H1 (cell line): ENCODE measurements at regions not wholly inside any gene's neighbourhood (a gene's known extent, or its start where the extent isn't known, plus 50 kb on each side); places are given as distances from the start of the nearest gene placed in this dataset.

Source experiments
- CTCF ChIA-PET: fragments of 300-600 bp; sonication (Branson Sonifier 250); formaldehyde crosslinking; loops from one replicate; lab custom pipeline; 2021; ENCODE audit not compliant: partially characterized antibody; lab: Charles Lee
- POLR2A ChIA-PET: fragments of 300-600 bp; sonication (Branson Sonifier 250); formaldehyde crosslinking; loops from one replicate; lab custom pipeline; 2021; ENCODE audit warnings: inconsistent platforms; ENCODE audit not compliant: partially characterized antibody; lab: Charles Lee
- DNase-seq, 2 experiments: peaks; one replicate each; pipeline versions ENCODE4 v3.0.0 to v3.0.0-alpha.2; 2010 to 2022; ENCODE audit warnings: low spot score in 2 of 2, low read depth in 1 of 2, mixed read lengths in 1 of 2
- FAIRE-seq: peaks from 2 replicates; lab custom pipeline; 2011; peaks lifted over from hg19 to GRCh38; lab: Jason Lieb, UNC
- H2AFZ ChIP-seq: 2 replicates; pipeline ENCODE4 v1.8.1; 2012; ENCODE audit warnings: low read length, inconsistent platforms
- H2AK5ac ChIP-seq: 2 replicates; pipeline ENCODE4 v1.6.1; 2013; ENCODE audit warnings: low read depth, low read length
- H2BK120ac ChIP-seq: replicated peaks from 2 replicates; pipeline ENCODE3; 2013; ENCODE audit warnings: low read depth, low read length, inconsistent platforms
- H2BK12ac ChIP-seq: 2 replicates; pipeline ENCODE4 v1.6.1; 2013; ENCODE audit warnings: low read depth, low read length
- H2BK15ac ChIP-seq: 2 replicates; pipeline ENCODE4 v1.6.1; 2013; ENCODE audit warnings: low read length
- H2BK20ac ChIP-seq: 2 replicates; pipeline ENCODE4 v1.6.1; 2013; ENCODE audit warnings: low read length
- H2BK5ac ChIP-seq: 2 replicates; pipeline ENCODE4 v1.6.1; 2013; ENCODE audit warnings: low read depth, low read length
- H3K14ac ChIP-seq: 2 replicates; pipeline ENCODE4 v1.6.1; 2013; ENCODE audit warnings: inconsistent platforms; ENCODE audit not compliant: insufficient read length
- H3K18ac ChIP-seq: 2 replicates; pipeline ENCODE4 v1.6.1; 2013; ENCODE audit warnings: low read length; ENCODE audit errors: extremely low read depth
- H3K23ac ChIP-seq: 2 replicates; pipeline ENCODE4 v1.6.1; 2013; ENCODE audit warnings: inconsistent platforms; ENCODE audit not compliant: insufficient read length
- H3K23me2 ChIP-seq: 2 replicates; pipeline ENCODE4 v1.6.1; 2013; ENCODE audit warnings: low read depth, low read length
- H3K27ac ChIP-seq: 2 replicates; pipeline ENCODE4 v1.6.1; 2011; ENCODE audit warnings: low read depth, low read length, inconsistent platforms
- H3K27me3 ChIP-seq, 4 experiments: replicated peaks in 1 of 4; 1 replicate in 1 of 4; 2 replicates in 3 of 4; pipeline versions ENCODE4 v1.6.1 to v1.8.1; 2011 to 2013; ENCODE audit warnings: low read length in 3 of 4, mild to moderate bottlenecking in 3 of 4, inconsistent platforms in 2 of 4, mixed read lengths in 2 of 4, moderate library complexity in 1 of 4; ENCODE audit not compliant: control insufficient read depth in 3 of 4, insufficient read depth in 3 of 4; ENCODE audit errors: extremely low read depth in 1 of 4
- H3K36me3 ChIP-seq, 4 experiments: 2 replicates each; pipeline versions ENCODE4 v1.6.1 to v1.8.1; 2011 to 2013; ENCODE audit warnings: mild to moderate bottlenecking in 4 of 4, low read length in 3 of 4, moderate library complexity in 2 of 4, control low read depth in 1 of 4, inconsistent platforms in 1 of 4; ENCODE audit not compliant: insufficient read depth in 4 of 4, control insufficient read depth in 2 of 4
- H3K4ac ChIP-seq: replicated peaks from 2 replicates; pipeline ENCODE3; 2013; ENCODE audit warnings: low read length, low read depth, mixed read lengths, inconsistent platforms; ENCODE audit not compliant: insufficient read length
- H3K4me1 ChIP-seq, 4 experiments: replicated peaks in 1 of 4; 1 replicate in 1 of 4; 2 replicates in 3 of 4; pipeline versions ENCODE4 v1.6.1 to v1.8.1; 2011 to 2013; ENCODE audit warnings: low read length in 3 of 4, inconsistent platforms in 2 of 4, mixed read lengths in 1 of 4; ENCODE audit not compliant: insufficient read depth in 4 of 4, control insufficient read depth in 3 of 4
- H3K4me2 ChIP-seq, 2 experiments: 2 replicates each; pipeline versions ENCODE4 v1.6.1 to v1.8.1; 2011 to 2013; ENCODE audit warnings: low read depth in 2 of 2, low read length in 2 of 2, control low read depth in 1 of 2, inconsistent platforms in 1 of 2, mild to moderate bottlenecking in 1 of 2; ENCODE audit not compliant: insufficient read depth in 1 of 2
- H3K4me3 ChIP-seq, 4 experiments: fragments of 200-600, 300-600 bp in 1 of 4; sonication (generic), shearing (Covaris generic), sonication (Bioruptor Twin) in 1 of 4; 2 replicates each; pipeline versions ENCODE4 v1.5.1 to v1.8.1; 2011 to 2016; ENCODE audit warnings: low read length in 4 of 4, low read depth in 3 of 4, control low read depth in 2 of 4, inconsistent platforms in 2 of 4, mild to moderate bottlenecking in 2 of 4, mixed read lengths in 1 of 4, moderate library complexity in 1 of 4; ENCODE audit not compliant: insufficient read depth in 2 of 4; ENCODE audit errors: extremely low read depth in 1 of 4
- H3K56ac ChIP-seq: replicated peaks from 2 replicates; pipeline ENCODE3; 2013; ENCODE audit warnings: low read depth, mild to moderate bottlenecking, mixed read lengths, low read length, inconsistent platforms; ENCODE audit not compliant: insufficient read length
- H3K79me1 ChIP-seq: 2 replicates; pipeline ENCODE4 v1.6.1; 2013; ENCODE audit warnings: low read depth, low read length, control low read depth
- H3K79me2 ChIP-seq, 2 experiments: 2 replicates each; pipeline versions ENCODE4 v1.6.1 to v1.8.1; 2012 to 2013; ENCODE audit warnings: low read length in 2 of 2, mild to moderate bottlenecking in 2 of 2, inconsistent platforms in 1 of 2; ENCODE audit not compliant: insufficient read depth in 2 of 2, control insufficient read depth in 1 of 2
- H3K9ac ChIP-seq, 4 experiments: replicated peaks in 1 of 4; 1 replicate in 1 of 4; 2 replicates in 3 of 4; pipeline versions ENCODE4 v1.6.1 to v1.8.1; 2011 to 2013; ENCODE audit warnings: low read depth in 3 of 4, low read length in 3 of 4, control low read depth in 2 of 4, mild to moderate bottlenecking in 2 of 4, moderate library complexity in 2 of 4, inconsistent platforms in 1 of 4; ENCODE audit errors: extremely low read depth in 1 of 4
- H3K9me3 ChIP-seq, 2 experiments: 2 replicates each; pipeline versions ENCODE4 v1.6.1 to v1.8.1; 2012 to 2013; ENCODE audit warnings: mild to moderate bottlenecking in 2 of 2, moderate library complexity in 2 of 2, control low read depth in 1 of 2, inconsistent platforms in 1 of 2, low read depth in 1 of 2, low read length in 1 of 2, mixed read lengths in 1 of 2; ENCODE audit not compliant: insufficient read depth in 2 of 2
- H4K20me1 ChIP-seq, 2 experiments: replicated peaks in 1 of 2; 2 replicates each; pipeline versions ENCODE3 to v1.8.1; 2011 to 2013; ENCODE audit warnings: inconsistent platforms in 2 of 2, low read length in 2 of 2, mild to moderate bottlenecking in 1 of 2; ENCODE audit not compliant: insufficient read depth in 2 of 2, control insufficient read depth in 1 of 2
- H4K5ac ChIP-seq: 2 replicates; pipeline ENCODE4 v1.6.1; 2013; ENCODE audit warnings: low read length, low read depth, mixed read lengths, inconsistent platforms; ENCODE audit not compliant: insufficient read length
- H4K8ac ChIP-seq: 2 replicates; pipeline ENCODE4 v1.8.0; 2013; ENCODE audit warnings: mild to moderate bottlenecking, moderate library complexity, low read length, inconsistent platforms; ENCODE audit not compliant: insufficient read depth; ENCODE audit errors: extremely low read depth
- H4K91ac ChIP-seq: replicated peaks from 2 replicates; pipeline ENCODE3; 2013; ENCODE audit warnings: low read length, mixed read lengths, inconsistent platforms; ENCODE audit not compliant: insufficient read length
- ATF2 ChIP-seq: IDR thresholded peaks from 2 replicates; pipeline ENCODE4 v1.6.1; 2012; ENCODE audit warnings: low read length, inconsistent platforms
- ATF3 ChIP-seq: IDR thresholded peaks from 2 replicates; pipeline ENCODE4 v1.6.1; 2011; ENCODE audit warnings: low read depth, mild to moderate bottlenecking, low read length; ENCODE audit not compliant: insufficient read depth
- BCL11A ChIP-seq, 2 experiments: IDR thresholded peaks; one replicate each; pipeline ENCODE4 v1.6.1; 2011; ENCODE audit warnings: low read depth in 2 of 2, low read length in 2 of 2, mild to moderate bottlenecking in 2 of 2
- CHD2 ChIP-seq: IDR thresholded peaks from 2 replicates; pipeline ENCODE4 v1.6.1; 2012; ENCODE audit warnings: low read length, improper control_type of control experiment
- NRF1 ChIP-seq: IDR thresholded peaks from 2 replicates; pipeline ENCODE4 v1.6.1; 2011; ENCODE audit warnings: mild to moderate bottlenecking, low read depth, low read length, improper control_type of control experiment
- SAP30 ChIP-seq: fragments of 300-600 bp; sonication (generic); IDR thresholded peaks from 2 replicates; pipeline ENCODE4 v1.7.1; 2012; ENCODE audit warnings: low read length, moderate library complexity, mild to moderate bottlenecking, inconsistent platforms; ENCODE audit not compliant: insufficient read depth, insufficient replicate concordance
- SP4 ChIP-seq: IDR thresholded peaks from 2 replicates; pipeline ENCODE4 v1.6.1; 2012; ENCODE audit warnings: low read length, inconsistent platforms
- SRF ChIP-seq: IDR thresholded peaks from 2 replicates; pipeline ENCODE4 v1.6.1; 2011; ENCODE audit warnings: mild to moderate bottlenecking, low read depth, low read length, moderate library complexity
- WGBS, 2 experiments: shearing (Covaris generic) in 1 of 2; methylation state at CpG; one replicate each; pipeline versions ENCODE4 v1.1.6 to v1.1.7; 2013 to 2015; ENCODE audit warnings: low lambda C conversion rate in 2 of 2, mixed read lengths in 2 of 2, inconsistent platforms in 1 of 2, low coverage in 1 of 2, missing lambda C conversion rate in 1 of 2; ENCODE audit not compliant: insufficient replicate concordance in 2 of 2, insufficient coverage in 1 of 2, insufficient read length in 1 of 2; ENCODE audit errors: extremely low coverage in 1 of 2, missing lambda C conversion rate in 1 of 2; 5-methylcytosine and 5-hydroxymethylcytosine counted together
- TF ChIP-seq, protein P1 (sequence below): IDR thresholded peaks from 2 replicates; pipeline ENCODE4 v1.6.1; 2012; ENCODE audit warnings: inconsistent platforms
- TF ChIP-seq, protein P2 (sequence below): IDR thresholded peaks from 2 replicates; pipeline ENCODE4 v1.6.1; 2012; ENCODE audit warnings: inconsistent platforms

GRCh38 chr6:49252901-49253300 is 210.2 kb downstream of the MMUT start:
- Histone ChIP-seq H3K27me3 (no peaks in the 10 kb centered on the region), H2BK15ac (no peak overlapping the region), H4K8ac (no peak overlapping the region), H2AFZ (peak overlapping the region; percentile 91; the same call in 1 of the 2 replicates), H3K79me2 (no peaks in the 10 kb centered on the region), H3K23me2 (no peaks in the 10 kb centered on the region), H4K20me1 (no peaks in the 10 kb centered on the region), H2AK5ac (no peak overlapping the region), H3K4me3 (no peak overlapping the region), H3K4me2 (no peak overlapping the region), H3K9me3 (no peaks in the 10 kb centered on the region), H3K36me3 (no peaks in the 10 kb centered on the region), H3K4ac (no peak overlapping the region), H3K23ac (no peak overlapping the region), H2BK120ac (no peak overlapping the region), H3K79me1 (no peaks in the 10 kb centered on the region), H4K91ac (peak overlapping the region; percentile 54), H3K27ac (no peak overlapping the region), H3K9ac (no peak overlapping the region), H4K5ac (no peak overlapping the region), H3K56ac (no peak overlapping the region), H2BK12ac (no peak overlapping the region), H3K14ac (no peak overlapping the region), H2BK20ac (no peak overlapping the region), H3K4me1 (no peaks in the 10 kb centered on the region), H3K18ac (no peak overlapping the region), H2BK5ac (no peak overlapping the region)
- CTCF ChIA-PET: no interaction called here
- TF ChIP-seq ATF3: no peak
- TF ChIP-seq CHD2: no peak
- TF ChIP-seq BCL11A (IDR thresholded peaks at IDR 0.05; ENCODE audit: low read depth in 2 of 2, low read length in 2 of 2): no peak
- TF ChIP-seq, protein P1, sequence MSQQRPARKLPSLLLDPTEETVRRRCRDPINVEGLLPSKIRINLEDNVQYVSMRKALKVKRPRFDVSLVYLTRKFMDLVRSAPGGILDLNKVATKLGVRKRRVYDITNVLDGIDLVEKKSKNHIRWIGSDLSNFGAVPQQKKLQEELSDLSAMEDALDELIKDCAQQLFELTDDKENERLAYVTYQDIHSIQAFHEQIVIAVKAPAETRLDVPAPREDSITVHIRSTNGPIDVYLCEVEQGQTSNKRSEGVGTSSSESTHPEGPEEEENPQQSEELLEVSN: no peak
- no peak for TF ChIP-seq SP4
- TF ChIP-seq ATF2: no peak
- TF ChIP-seq SAP30: no peak
- TF ChIP-seq, protein P2, sequence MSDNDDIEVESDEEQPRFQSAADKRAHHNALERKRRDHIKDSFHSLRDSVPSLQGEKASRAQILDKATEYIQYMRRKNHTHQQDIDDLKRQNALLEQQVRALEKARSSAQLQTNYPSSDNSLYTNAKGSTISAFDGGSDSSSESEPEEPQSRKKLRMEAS: no peak
- no peak for TF ChIP-seq SRF
- TF ChIP-seq NRF1: no peak
- POLR2A ChIA-PET: no interaction called here
- DNase-seq (no peak), FAIRE-seq (no peak)
- WGBS, 2 experiments: 88% methylated on average over 1 of the region's 1 CpG; no CpG with 5 or more reads in 1 of the 2 experiments
